Calu3 (cell line): ENCODE measurements at regions not wholly inside any gene's neighbourhood (a gene's known extent, or its start where the extent isn't known, plus 50 kb on each side); places are given as distances from the start of the nearest gene placed in this dataset.

Experiments used
- BruUV-seq: library from RNA; stranded (reverse); fragments of 400-500 nt; replicated peaks from 2 replicates; lab custom pipeline; 2021; lab: Mats Ljungman, UMichigan
- CTCF ChIA-PET: fragments of 300-600 bp; sonication (Branson Sonifier 250); formaldehyde crosslinking; loops from one replicate; lab custom pipeline; 2022; ENCODE audit warnings: antibody characterized with exemption; lab: Charles Lee
- DNase-seq: peaks from one replicate; pipeline ENCODE4 v3.0.0; 2022
- H3K27ac Mint-ChIP-seq: one replicate; pipeline ENCODE4 v1.8.0; 2022; ENCODE audit warnings: mixed read lengths; ENCODE audit not compliant: unreplicated experiment
- H3K27me3 Mint-ChIP-seq: one replicate; pipeline ENCODE4 v1.8.0; 2022; ENCODE audit warnings: mixed read lengths; ENCODE audit not compliant: unreplicated experiment
- H3K36me3 Mint-ChIP-seq: one replicate; pipeline ENCODE4 v1.8.0; 2022; ENCODE audit warnings: mild to moderate bottlenecking, moderate library complexity, mixed read lengths; ENCODE audit not compliant: insufficient read depth, unreplicated experiment
- H3K4me1 Mint-ChIP-seq: one replicate; pipeline ENCODE4 v1.8.0; 2022; ENCODE audit warnings: mild to moderate bottlenecking, low read depth, mixed read lengths; ENCODE audit not compliant: unreplicated experiment
- H3K4me3 Mint-ChIP-seq: one replicate; pipeline ENCODE4 v1.8.0; 2022; ENCODE audit warnings: mild to moderate bottlenecking, low read depth, moderate library complexity, mixed read lengths; ENCODE audit not compliant: unreplicated experiment
- H3K9me3 Mint-ChIP-seq: one replicate; pipeline ENCODE4 v1.8.0; 2022; ENCODE audit warnings: low read depth, mixed read lengths; ENCODE audit not compliant: unreplicated experiment
- intact Hi-C: fragments of 100-400 bp; cut with micrococcal nuclease; formaldehyde crosslinking; loops from one replicate; pipeline ENCODE4 v1.10.0; 2022; ENCODE audit not compliant: unreplicated experiment
- TF ChIP-seq, protein P1 (sequence below): fragments of 200-600 bp; IDR thresholded peaks from one replicate; pipeline ENCODE4 v1.8.0; 2022; ENCODE audit warnings: antibody characterized with exemption; ENCODE audit not compliant: unreplicated experiment

DNA sequence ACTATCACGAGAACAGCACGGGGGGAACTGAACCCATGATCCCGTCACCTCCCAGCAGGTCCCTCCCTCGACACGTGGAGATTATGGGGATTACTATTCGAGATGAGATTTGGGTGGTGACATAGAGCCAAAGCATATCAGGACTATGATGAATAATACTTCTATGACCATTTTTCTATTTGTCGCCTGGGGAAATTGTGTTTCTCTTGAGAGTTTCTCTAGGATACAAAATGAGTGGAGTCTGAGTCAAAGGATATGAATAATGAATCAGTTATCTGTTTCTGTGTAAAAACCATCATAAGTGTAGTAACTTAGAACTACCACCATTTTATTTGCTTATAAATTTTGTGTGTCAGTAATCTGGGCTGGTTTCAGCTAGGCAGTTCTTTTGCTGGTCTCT is 533.0 kb upstream of the ARX start:
- Mint-ChIP-seq H3K36me3 (no peaks in the 10 kb centered on the region), H3K9me3 (peaks cover 3% of the 10 kb centered on the region), H3K27me3 (no peaks in the 10 kb centered on the region), H3K4me3 (no peak overlapping the region), H3K4me1 (no peaks in the 10 kb centered on the region), H3K27ac (no peak overlapping the region)
- DNase-seq = no peak
- intact Hi-C loops = no loop called here
- BruUV-seq = no TSS peak
- TF ChIP-seq, protein P1, sequence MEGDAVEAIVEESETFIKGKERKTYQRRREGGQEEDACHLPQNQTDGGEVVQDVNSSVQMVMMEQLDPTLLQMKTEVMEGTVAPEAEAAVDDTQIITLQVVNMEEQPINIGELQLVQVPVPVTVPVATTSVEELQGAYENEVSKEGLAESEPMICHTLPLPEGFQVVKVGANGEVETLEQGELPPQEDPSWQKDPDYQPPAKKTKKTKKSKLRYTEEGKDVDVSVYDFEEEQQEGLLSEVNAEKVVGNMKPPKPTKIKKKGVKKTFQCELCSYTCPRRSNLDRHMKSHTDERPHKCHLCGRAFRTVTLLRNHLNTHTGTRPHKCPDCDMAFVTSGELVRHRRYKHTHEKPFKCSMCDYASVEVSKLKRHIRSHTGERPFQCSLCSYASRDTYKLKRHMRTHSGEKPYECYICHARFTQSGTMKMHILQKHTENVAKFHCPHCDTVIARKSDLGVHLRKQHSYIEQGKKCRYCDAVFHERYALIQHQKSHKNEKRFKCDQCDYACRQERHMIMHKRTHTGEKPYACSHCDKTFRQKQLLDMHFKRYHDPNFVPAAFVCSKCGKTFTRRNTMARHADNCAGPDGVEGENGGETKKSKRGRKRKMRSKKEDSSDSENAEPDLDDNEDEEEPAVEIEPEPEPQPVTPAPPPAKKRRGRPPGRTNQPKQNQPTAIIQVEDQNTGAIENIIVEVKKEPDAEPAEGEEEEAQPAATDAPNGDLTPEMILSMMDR = no peak
- CTCF ChIA-PET = no interaction called here

DNA sequence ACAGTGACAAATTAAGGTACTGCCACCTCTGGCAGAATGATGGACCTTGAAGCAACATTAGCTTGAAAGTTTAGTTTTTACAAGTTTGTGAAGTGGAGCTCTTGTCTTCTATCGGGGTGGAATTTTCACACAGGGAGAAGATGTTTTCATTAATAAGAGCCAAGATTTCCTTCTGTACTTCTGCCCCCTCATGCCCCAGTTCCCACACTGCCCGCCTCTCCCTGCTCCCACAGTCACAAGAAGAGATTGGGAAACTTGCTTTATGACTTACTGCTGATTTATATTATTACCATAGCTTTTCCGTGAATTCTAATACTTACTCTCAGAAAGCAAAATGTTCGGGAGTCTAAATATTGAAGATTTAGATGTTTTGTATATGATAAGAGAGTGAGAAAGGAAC is 539.8 kb upstream of the ARX start:
- Mint-ChIP-seq H3K27ac (no peak overlapping the region), H3K4me1 (no peaks in the 10 kb centered on the region), H3K9me3 (no peaks in the 10 kb centered on the region), H3K27me3 (no peaks in the 10 kb centered on the region), H3K36me3 (no peaks in the 10 kb centered on the region), H3K4me3 (no peak overlapping the region)
- no peak for DNase-seq
- TF ChIP-seq, protein P1 = no peak
- intact Hi-C loops = no loop called here
- CTCF ChIA-PET = no interaction called here
- BruUV-seq = no TSS peak

DNA sequence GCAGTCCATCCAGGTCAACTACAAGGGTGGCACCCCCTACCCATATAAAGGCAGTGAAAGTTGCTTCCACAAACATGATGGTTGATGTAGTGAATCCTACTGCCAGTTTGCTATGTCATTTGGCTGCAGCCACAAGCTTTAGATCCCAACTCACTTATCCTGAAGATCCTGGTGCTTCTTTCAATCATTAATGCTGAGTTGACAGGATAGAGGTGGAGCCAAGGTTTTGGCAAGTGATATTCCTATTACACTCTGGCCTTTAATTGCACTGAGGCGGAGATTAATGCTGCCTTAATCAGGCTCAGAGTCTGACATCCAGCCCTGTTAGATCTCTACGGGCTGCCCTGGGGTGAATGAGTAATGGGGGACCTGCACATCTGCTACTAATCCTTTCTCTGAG is 542.4 kb upstream of the ARX start:
- H3K27me3 Mint-ChIP-seq = no peaks in the 10 kb centered on the region
- H3K9me3 Mint-ChIP-seq = peaks cover 2% of the 10 kb centered on the region
- no TSS peak for BruUV-seq
- H3K4me3 Mint-ChIP-seq = no peak overlapping the region
- H3K4me1 Mint-ChIP-seq = no peaks in the 10 kb centered on the region
- no peaks in the 10 kb centered on the region for H3K36me3 Mint-ChIP-seq
- intact Hi-C loops = no loop called here
- TF ChIP-seq, protein P1 = no peak
- H3K27ac Mint-ChIP-seq = no peak overlapping the region
- CTCF ChIA-PET = no interaction called here
- no peak for DNase-seq

DNA sequence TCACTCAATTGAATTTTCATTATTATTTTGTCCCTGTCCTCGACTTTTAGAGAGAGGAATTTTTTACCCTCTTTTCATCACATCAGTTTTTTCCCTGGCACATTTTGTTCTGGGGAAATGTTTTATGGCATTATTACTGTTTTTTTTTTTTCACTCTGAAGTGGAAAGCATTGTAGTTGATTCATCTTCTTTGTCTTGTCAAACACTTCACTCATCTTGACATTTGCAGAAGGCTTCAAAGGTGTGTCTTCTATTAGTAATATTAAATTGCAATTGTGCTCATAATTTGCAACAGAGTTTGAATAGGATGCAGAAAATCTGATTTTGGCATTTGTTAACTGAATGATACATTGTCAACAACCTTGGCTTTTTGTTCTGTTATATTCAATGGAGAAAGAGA is 545.4 kb upstream of the ARX start:
- intact Hi-C loops = no loop called here
- no peaks in the 10 kb centered on the region for H3K36me3 Mint-ChIP-seq
- CTCF ChIA-PET = no interaction called here
- no peak overlapping the region for H3K27ac Mint-ChIP-seq
- BruUV-seq = no TSS peak
- H3K27me3 Mint-ChIP-seq = no peaks in the 10 kb centered on the region
- peaks cover 2% of the 10 kb centered on the region for H3K9me3 Mint-ChIP-seq
- TF ChIP-seq, protein P1 = no peak
- DNase-seq = no peak
- no peaks in the 10 kb centered on the region for H3K4me1 Mint-ChIP-seq
- no peak overlapping the region for H3K4me3 Mint-ChIP-seq
